HG03558 (cell line): ENCODE measurements at regions not wholly inside any gene's neighbourhood (a gene's known extent, or its start where the extent isn't known, plus 50 kb on each side); places are given as distances from the start of the nearest gene placed in this dataset.
"Not testable (repeated sequence)": the region's sequence is repeated elsewhere in the genome, so short reads cannot be mapped to it uniquely, and the experiment has no call there.

Source experiments
- ATAC-seq: cut with Tn5 transposase; IDR thresholded peaks from one replicate; pipeline ENCODE4 v1.9.1; 2021; ENCODE audit warnings: moderate number of reproducible peaks; ENCODE audit not compliant: unreplicated experiment; ENCODE audit errors: extremely low read depth

DNA sequence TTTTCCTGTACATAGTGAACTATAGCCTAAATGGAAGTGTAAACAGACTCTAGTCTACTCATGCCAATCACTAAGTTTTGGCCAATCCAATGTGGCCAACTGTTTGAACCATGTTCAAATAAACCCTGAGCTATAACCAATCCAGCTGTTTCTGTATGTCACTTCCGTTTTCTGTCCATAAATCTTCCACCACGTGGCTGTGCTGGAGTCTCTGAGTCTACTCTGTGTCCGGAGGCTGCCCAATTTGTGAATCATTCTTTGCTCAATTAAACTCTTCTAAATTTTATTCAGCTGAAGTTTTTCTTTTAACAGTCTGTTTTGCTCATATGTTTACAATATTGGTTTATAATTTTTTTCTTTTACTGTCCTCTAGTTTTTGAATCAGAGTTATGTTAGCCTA lies 112.3 kb upstream of the BANK1 start:
- ATAC-seq = no peak

DNA sequence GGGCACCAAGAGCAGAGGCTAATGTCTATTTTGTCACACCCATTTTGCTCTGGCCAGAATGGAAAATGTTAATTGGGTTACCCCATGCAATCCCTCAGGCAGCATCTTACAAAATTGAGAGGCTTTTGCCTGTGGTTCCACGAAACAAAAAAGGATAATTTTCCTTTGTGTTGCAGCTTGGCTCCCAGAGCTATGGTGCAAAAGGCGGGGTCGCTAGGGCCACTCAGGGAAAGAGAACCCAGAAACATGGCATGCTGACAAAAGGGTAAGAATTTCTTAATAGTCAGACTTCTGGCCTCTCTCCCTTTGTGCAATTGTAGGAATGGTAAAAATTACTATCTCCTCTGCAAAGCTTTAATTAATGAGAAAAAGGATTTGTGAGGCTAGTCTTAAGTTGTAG lies 119.6 kb upstream of the BANK1 start:
- ATAC-seq = no peak

DNA sequence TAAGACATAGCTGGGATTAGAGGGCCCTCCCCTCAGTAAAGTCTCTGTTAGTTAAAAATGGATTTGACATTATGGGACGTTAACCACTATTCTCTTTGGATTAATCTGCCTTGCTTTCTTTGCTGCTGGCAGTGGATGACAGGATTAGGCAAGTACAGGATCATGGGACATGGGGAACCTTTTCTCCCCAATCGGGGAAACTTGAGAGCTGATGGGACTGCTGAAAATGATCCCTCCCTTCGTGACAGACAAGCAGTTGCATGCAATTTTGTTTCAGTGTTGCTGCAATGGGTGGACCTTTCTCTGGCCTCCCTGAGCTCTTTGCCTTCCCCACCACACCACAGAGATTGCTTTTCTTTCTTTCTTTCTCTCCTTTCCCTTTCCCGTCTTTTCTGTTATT lies 120.2 kb upstream of the BANK1 start:
- ATAC-seq = no peak

DNA sequence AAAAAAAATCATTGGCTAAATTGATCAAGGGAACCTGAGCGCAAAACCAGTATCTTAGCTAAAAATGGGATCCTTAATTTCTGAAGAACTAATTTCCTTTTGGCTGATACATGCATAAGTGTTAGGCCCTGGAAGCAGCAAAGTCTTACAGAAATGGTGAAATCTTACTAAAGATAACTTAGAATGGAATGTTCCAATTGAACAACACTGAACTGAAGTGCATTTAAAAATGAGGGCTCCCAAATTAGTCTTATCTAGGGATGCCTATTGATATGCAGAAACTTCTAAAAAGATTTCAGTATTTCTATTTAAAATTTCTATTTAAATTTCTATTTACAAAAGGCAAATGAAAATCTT lies 120.7 kb upstream of the BANK1 start:
- no peak for ATAC-seq

DNA sequence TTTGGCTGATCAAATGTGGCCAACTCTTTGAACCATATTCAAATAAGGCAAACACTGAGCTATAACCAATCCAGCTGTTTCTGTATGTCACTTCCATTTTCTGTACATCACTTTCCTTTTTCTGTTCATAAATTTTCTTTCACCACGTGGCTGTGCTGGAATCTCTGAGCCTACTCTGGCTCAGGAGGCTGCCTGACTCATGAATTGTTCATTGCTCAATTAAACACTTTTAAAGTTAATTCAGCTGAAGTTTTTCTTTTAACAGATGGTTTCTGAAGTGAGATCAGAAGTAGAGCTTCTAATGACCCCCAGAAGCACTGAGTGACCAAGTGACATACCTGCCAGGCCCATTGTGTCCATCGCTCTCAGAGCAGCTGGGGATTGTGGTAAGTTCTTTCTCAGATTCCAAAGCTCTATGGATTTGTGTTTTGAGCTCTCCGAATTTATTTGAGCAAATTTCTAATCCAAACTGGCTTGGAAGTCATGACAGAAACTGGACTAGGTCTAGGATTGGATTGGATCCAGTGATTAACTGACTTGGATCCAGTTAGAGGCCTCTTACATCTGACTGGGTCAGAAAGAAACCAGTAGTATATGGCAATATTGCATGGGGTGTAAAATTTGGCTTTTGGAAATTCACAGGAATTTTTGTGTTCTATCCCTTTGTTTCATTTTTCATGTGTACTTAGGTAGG lies 121.2 kb upstream of the BANK1 start:
- ATAC-seq = no peak

DNA sequence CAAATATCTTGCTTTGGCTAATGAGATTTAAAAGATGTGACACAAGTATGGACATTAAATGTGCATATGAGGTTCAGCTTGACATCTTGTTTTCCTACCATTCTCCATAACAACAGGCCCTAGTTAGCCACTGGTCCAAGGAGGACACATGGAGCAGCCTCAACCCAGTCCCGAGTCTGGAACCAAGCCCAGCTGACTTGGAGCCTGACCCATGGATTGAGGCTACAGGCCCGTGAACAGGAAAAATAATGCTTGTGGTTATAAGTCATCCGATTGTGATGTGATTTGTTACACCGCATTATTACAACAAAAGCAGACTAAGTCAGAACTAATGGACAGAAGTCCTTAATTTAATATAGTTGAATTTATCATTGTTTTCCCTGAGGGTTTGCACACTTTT lies 123.2 kb upstream of the BANK1 start:
- no peak for ATAC-seq

DNA sequence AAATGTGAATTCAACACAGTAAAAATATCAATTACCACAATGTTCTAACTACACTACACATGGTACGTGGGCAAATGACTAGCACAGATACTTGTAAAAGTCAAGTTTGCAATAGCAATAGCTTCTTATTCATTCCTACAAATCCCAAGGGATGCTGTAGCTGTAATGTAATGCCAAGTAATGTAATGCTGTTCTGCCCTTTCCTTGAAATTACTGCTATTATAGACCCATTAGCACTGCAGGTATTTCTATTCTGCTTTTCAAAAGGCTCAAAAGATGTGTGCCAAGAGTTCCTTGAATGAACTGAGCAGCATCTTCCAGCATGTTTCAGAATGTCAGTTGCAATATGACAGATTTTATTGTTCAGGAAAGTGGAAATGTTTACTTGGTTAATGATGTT lies 129.9 kb upstream of the BANK1 start:
- ATAC-seq = no peak

DNA sequence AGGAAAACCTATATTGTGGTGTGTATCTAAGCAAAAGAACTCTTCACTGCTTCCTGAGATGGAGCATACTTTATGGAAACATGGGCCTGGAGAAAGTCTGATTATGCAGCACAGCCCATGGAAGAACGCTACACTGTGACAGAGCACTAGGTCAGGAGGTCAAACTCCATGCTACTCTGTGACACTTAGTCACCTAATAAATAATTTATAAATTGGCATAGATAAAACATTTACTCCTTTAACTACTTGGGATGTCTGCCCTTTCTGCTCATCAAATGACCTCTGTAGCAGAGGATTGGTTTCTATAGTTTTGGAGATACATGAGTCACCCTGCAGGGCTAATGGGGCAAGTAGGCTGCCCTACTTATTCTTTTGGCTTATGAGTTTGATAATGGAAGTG lies 134.7 kb upstream of the BANK1 start:
- ATAC-seq = no peak

DNA sequence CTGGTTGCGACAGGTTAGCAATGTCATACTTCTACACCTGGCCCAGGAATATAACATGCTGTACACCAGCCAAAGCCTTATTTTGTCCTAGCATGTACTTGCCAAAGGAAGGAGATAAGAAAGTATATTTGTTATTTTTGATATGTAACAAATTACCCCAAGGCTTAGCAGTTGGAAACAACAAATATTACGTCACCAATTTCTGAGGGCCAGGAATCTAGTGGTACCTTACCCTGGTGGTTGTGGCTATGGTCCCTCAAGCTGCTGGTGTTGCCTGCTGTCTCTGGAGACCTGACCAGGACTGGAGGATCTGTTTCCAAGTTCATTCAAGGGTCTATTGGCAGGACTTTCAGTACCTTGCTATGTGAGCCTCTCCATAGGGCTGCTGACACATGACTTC lies 135.5 kb upstream of the BANK1 start:
- no peak for ATAC-seq

DNA sequence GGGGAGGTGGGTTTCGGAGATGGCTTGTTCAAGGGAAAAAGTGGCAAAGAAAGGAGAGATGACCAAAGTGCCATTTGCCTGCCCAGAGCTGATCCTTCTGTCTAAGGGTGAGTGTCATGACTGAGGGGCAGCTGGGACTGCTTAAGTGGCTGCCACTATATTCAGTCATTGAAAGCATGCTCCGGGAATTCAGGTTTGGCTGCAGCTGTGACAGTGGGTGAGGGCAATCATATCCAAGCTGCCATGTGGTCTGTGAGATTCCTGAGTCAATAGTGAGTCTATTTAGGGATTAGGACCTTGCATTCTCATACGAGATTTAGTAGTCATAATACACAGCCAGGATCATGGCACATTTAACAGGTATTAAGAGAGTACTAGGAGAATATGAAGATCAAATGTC lies 138.8 kb upstream of the BANK1 start:
- no peak for ATAC-seq

DNA sequence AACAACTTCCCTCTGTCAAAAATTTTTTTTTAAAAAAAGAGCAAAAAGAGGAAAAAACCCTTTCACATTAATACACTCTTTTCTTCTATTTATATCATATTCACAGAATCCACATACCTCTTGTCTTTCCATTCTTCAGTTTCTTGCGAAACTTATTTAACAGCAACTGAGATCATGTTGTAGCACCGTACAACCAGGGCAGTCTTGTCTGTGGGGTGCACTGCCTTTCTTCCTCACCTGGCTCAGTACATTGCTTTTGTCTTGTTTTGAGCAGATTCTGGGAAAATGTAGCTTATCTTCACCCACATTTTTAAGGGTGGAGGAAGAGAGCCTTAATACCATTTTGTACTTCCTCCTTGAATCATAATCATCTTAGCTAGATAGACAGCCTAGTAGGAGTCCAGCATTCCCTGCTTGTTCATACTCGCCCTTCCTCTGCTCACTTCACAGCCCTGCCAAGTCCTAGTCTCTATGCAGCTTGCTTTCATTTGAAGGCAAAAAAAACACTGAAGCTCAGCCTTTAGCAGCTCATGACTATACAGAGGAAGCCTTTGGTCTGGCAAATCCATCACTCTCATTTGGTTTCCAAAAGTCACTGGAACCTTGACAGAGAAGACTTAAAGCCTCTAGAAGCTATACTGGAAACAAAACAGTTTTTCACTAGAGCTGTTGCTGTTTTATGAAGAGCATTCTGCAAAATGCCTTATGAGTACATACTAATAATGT lies 140.6 kb upstream of the BANK1 start:
- no peak for ATAC-seq

DNA sequence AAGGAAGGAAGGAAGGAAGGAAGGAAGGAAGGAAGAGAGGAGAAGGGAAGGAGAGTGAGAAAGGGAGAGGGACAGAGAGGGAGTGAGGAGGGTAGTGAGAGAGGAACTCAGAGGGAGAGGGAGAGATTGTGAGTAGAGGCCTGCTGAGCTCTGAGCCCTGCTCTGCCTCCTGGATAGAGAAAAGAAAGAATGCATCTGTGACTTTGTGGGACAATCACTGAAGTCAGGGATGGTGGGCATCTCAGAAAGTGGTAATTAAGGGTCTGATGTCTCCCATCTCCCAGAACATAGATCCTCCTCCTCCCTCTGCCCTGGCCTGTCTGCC lies 142.9 kb upstream of the BANK1 start:
- no peak for ATAC-seq

DNA sequence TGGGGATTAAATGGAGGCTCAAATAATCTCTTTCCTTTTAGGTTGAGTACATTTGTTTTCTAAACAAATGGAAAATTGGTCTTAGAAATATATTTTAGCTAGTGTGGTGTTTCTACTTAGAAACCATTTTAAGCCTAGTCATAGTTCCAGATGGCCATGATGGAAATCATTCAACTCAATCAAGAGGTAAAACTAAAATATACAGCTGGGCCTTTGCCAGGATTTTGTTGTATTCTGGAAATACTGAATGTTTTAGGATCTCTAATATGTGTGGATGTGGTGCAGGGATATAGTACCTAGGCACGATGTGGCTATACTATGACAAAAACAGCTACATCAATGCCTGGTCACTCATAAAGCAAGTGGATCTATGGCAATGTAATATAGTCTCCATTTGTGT lies 146.0 kb upstream of the BANK1 start:
- ATAC-seq = no peak

DNA sequence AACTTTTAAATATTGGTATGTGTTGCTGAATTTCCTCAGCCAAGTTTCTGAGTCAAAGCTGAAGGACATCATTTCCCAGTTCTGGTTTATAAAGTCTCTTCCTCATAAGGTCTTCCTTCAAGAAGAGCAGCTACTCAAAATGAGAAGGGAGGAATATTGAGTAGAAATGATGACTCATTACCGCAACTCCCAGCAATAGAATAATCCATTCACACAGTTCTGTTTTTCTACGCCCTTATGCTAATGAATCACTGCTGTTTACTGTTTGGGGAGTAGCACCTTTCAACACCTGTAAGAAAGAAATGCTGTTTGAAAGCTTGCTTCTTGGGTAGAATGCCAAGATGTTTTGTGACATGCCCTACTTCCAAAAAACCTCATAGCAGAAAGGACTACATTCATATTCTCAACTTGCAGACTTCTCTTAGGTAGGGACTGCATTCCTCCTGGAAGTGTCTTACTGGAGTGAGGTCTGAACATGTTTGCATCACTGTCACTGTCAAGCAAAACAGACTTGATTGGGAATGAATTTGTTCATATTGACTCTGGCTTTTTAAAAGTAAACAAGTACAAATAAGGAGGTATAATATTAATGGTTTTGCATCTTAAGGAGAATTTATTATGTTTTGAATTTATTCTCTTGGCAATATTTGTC lies 147.2 kb upstream of the BANK1 start:
- ATAC-seq = no peak

DNA sequence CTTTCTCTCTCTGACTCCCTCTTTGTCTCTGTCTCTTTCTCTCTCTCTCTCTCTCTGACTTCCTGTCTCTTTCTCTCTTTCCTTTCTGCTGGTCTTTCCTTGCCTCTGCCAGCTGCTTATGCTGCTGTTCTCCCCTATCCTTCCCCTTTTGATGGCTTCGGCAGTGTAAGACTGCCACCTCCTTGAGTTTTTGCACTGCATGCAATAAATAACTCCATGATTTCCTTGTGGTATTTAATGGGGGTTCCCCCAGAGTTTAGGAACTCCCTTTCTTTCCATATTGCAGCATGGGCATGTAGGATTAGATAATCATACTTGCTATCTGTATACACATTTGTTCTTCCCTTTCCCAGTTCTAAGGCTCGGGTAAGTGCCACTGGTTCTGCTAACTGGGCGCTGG lies 157.8 kb upstream of the BANK1 start:
- not testable (repeated sequence) for ATAC-seq

DNA sequence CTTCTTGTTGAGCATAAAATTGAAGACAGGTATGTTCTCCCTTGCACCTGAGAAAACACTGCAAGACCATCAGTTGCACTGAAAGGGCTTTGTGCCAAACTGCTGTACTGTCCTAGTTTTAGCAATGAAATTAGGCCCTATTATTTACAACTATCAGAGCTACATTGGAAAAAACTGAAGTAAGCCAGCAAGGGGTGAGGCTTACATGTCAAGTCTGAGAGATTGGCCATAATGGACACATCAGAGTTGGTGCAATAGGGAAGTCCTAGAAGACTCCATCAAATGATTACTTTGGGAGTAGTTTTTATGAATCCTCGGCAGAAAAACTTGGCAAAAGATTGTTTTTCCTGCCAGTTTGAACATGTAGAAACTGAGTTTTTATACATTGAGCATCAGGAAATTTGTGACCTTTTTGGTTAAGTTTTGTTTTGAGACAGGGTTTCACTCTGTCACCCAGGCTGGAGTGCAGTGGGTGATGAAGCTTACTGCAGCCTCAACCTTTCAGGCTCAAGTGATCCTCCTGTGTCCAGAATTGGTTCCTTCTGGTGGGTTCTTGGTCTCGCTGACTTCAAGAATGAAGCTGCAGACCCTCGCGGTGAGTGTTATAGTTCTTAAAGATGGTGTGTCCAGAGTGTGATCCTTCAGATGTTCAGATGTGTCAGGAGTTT lies 160.1 kb upstream of the BANK1 start:
- ATAC-seq = no peak

DNA sequence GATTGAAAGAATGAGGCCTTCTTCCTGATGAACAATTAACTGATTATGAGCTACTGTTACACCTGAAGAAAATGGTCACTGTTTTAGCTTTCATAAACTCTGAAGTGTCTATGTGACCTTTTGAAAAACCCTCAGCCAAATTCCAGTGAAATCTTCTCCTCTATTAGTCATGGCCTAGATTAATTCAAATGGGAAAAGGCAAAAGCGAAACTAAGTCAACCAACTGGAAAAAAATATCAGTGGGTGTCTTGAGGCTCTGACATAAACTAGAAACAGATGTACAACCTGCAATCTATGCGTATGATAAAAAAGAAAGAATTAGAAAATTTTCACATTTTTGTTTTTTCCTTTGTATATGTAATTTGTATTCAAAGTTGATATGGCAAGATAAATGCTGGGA lies 169.4 kb upstream of the BANK1 start:
- no peak for ATAC-seq

DNA sequence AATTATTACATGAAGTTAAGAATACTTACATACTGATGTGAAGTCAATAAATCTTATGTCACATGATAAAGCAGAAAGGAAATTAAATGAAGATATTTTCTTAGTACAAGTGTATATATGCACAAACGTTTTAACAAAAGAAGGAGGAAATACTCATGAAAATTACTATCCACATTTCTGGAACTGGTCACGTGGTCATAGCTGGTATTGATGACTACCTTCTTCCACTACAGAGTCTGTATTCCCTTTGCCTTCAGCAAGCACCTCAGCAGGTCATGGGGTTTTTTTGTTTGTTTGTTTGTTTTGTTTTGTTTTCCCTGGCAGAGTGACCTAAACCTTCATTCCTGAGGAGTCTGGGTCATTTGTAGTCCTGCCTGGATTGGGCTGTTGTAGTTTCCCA lies 174.9 kb upstream of the BANK1 start:
- no peak for ATAC-seq

DNA sequence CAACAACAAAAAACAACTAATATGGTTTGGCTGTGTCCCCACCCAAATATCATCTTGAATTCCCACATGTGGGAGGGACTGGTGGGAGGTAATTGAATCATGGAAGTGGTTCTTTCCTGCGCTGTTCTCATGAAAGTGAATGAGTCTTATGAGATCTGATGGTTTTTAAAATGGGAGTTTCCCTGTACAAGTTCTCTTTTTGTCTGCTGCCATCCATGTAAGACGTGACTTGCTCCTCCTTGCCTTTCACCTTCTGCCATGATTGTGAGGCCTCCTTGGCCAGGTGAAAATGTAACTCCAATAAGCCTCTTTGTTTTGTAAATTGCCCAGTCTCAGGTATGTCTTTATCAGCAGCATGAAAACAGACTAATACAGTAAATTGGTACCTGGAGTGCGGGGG lies 183.5 kb upstream of the BANK1 start:
- ATAC-seq = not testable (repeated sequence)

DNA sequence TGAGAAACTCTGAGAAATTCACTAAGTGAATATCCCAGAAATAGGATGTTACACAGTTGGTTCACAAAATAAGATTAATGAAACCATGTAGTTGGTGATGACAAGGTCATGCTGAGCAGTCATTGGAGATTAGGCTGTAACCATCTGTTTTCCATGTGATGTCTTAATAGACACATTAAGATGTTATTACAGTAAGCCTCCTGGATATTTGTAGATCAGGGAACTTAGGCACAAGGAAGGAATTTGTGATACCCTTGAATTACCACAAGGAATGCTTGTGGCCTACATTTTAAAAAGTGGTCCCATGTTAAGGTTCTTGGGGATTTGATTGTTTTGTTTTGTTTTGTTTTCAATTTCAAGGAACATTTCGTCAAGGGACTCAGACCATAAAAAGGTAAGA lies 185.6 kb upstream of the BANK1 start:
- no peak for ATAC-seq

DNA sequence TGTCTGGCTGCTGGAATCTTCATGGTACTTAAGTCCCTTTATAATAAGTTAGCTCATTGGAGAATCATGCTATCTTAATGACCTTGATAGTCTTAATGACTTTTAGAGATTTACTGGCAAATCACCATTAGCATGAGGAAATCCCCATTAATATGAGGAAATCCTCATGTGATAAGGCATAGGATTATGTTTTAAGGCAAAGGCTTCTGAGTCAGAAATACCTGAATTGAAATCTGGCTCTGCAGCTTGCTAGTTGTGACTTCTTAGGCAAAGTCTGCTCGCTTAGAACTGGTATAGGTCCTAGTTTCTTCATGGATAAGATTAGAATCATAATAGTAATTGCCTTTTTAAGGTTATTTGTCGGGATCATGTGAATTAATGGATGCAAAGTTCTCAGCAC lies 190.2 kb upstream of the BANK1 start:
- ATAC-seq = no peak
